ENCODE measurements at regions not wholly inside any gene's neighbourhood (a gene's known extent, or its start where the extent isn't known, plus 50 kb on each side); places are given as distances from the start of the nearest gene placed in this dataset.
A peak's percentile ranks its signal among the peaks of the same experiment; 100 is the strongest.

DNA sequence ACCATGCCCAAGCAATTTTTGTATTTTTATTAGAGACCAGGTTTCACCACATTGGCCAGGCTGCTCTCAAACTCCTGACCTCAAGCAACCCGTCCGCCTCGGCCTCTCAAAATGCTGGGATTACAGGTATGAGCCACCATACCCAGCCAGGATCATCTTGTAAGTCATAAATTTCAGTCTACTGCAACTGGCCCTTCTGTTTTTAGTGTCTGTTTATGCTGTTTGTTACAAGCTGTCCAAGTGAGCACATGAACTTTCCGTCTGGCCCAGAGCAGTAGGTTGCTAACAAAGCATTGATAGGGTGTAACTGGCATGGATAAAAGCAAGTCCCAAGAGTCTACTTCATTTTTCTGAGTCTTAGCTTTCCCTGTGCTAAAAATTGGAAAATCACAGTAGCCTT is 164.4 kb upstream of the NT5C1B start:
- no peak for DNase-seq

DNA sequence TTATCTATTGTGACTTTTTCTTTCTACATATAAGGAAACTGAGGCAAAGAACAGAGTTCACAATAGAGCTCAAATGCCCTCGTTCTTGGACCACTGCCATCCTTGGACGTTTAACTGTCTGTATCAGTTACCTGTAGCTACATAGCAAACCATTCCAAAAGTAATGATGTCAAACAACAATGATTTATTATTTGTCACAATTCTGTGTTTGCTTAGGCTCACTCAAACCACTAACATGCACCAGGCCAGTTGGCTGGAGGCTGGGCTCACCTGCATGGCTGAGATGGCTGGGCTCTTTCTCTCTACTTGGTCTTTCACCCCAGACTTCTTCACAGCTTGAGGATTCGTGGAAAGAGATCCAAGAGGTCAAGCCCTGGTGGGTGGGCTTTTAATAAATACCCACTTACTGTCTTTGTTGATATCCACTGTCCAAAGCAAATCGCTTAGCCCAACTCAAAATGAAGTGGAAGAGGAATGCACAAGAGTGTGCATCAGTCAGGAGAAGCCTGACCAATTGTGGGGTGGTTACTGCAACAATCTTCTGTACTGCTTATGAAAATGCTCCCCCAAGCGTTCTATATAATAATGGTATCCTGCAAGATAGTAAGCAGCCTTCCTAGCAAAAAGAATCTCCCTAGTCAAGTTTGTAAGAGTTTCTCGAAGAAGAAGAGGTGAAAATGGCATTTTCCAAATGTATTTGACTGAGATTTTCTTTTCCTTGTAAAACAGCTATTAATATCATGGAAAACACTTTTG is 163.5 kb upstream of the NT5C1B start:
- no peak for DNase-seq

DNA sequence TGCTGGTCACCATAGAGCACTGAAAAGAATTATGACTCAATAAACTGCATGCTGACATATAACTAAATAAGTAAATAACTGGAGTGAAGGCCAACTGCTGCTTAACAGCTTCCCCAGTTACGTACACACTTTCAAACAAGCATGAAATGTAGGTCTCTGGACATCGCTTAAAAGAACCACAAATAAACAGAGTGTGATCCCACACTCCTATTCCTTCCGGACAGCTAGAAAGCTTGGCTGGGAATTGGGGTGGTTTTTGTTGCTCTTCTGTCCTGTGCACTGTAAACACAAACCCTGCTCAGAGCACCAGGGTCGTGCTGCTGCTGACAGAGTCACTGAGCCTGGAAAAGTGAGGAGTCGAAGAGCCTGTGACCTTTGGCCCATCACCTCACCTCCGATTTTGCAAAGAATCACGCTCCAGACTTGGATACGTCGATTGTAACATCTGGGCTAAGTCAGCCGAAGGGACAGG is 162.7 kb upstream of the NT5C1B start:
- DNase-seq: no peak

DNA sequence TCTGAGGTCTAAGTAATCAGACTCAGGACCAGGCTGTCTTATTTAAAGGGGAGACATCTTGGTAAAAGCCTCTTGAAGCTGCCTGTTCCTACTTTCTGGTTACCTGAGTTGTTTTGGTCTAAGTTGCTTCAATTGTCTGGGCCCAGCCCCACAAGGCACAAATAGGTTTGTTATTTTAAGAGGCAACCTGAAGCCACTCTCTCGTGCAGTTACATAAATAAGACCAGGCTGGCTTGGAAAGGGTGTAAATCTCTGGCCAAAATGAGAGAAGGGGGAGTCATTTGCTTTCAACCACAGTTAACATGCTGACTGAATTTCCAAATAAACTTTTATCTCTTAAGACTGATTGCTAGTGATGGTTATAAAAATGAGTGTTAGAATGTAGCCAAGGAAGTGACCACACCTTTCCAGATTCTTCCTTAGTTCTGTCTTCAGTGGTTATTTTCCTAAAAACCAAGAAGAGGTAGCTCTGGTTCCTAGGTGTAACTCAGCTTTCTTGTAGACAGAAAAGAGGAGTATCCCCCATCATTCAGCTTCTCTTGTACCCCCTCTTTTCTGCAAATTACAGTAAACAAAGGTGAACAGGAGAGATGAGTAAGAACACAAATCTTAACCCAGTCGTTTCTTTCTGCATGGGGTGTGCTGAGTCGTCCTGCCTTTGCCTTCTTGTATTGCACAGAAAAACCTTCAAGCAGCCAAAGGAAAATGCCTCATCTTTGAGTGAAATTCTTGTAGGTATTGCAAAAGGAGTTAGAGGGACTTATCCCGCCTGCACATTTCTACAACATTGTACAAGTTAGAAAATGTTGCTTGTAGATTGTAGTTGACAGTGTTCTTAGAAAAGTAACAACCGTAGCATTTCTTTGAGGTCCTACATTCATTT is 161.5 kb upstream of the NT5C1B start:
- DNase-seq: no peak

DNA sequence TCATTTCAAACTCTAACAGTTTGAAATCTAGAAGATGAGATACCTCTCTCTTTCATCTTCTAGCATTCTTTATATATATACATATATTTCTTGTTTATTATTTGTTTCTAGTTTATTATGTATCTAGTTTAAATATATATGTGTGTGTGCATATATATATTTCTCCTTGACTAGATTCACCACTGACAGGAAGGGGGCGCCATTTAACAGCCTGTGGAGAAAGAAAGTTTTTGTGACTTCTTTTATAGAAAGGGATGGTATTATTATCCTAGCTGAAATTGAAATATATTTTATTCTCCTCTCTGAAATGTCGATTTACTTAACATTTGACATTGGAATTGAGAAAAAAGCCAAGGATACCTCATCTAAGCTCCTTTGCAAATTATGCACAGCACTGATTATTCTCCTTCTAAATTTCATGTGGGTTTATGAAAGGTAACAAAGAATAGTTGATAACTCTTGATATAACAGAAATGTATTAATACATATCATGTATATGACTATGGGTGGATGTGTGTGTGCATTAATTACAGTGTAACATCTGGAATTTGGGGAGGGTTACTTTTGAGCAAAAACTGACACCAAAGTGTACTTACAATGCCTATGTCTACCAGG is 160.7 kb upstream of the NT5C1B start:
- peak; percentile 0 for DNase-seq

DNA sequence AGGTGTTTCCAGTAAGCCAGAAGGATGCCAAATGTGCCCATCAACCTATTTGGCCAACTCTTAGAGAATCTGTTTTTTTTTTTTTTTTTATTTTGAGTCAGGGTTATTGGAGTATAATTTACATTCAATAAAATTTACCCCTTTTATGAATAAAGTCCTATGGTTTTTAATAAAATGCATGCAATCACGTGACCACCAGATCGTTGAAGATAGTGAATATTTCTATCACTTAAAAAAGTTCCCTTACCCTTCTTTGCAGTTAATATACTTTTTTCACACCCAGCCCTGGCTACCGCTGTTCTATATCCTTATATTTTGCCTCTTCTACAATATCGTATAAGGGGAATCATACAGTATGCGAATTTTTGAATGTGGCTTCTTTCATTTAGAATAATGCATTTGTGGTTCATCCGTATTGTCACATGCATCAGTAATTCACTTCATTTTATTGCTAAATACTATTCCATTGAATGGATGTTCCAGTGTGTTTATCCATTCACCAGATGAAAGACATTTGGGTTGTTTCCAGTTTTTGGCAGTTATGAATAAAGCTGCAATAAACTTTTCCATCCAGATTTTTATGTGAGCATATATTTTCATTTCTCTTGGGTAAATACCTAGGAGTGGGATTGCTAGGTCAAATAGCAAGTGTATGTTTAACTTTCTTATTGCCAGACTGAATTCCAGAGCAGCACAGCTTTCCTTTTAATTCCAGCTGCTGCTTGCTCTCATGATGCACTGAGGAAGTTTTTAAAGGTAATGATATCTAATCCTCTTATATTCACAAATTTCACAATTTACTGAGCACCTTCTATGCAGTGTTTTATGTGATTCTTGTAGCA is 156.3 kb upstream of the NT5C1B start:
- no peak for DNase-seq

DNA sequence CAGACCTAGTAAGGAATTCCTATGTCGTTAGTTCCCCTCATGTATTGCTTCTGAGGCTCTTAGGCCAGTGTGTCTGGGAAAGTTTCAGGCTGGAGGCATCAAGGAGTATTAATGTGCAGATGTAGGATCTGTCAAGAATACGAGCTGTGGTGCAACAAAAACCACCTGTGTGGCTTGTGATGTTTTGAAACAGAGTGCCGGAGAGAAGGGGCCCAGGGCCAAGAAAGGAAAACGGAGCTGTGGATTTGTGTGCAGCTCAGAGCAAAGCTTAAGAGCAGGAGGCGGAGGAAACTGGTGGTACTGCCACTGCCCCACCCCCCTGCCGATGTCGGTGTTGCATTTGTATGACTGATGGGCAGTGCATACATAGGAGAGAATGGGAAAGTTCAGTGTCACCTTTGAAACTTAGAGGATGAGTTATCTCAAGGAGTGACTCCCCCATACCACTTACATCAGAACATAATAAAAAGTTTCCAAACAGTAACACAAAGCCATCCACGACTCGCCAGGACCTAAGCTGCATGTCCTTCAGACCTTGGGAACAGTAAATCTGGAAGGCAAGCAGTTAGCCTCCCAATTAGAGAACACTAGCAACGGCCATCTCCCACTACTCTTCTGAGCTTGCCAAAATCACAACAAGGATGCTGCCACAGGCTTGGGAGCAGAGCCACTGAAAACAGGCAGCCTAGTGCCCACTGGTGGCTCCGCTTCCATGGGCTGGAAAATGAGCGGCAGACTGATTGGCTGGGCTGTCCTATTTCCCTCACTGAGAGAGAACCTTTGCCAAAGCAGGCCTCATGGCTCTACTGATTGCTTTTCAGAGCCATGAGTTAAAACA is 152.7 kb upstream of the NT5C1B start:
- no peak for DNase-seq

DNA sequence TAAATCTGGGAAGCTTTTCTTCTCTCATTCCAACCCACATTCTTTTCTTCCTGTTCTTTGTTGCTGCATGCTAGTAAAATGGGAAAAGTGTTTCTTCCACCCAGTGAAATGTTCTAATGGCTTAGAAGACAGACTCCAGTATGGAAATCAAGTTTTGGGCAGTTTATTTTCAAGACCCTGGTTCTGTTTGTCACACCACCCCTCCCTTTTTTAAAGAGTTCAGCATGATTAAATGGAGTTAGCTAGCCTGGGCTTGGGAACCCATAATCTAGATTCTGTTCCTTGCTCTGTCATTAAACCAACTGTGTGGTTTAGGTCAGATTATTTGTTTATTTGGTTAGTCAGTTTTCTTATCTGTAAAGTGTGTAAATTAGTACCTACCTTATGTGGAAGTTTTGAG is 151.8 kb upstream of the NT5C1B start:
- DNase-seq: no peak

DNA sequence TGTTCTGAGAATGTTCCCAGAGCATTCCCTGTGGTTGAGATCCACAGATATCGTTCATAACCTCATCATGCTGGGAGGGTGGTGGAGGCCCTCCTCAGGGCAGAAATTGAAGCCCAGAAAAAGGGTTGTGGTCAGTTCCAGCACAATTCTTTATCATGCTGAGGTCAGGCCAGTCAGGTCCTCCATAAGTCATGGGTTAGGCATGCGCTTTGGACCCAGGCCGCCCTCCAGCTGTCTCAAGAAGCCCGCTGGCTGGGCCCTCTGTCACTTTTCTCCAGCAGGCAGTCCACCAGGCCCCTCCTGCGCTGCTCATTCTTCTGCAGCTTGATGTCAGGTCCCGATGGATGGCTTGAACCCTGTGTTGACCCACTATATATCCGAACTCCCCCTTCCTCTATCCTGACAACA is 151.1 kb upstream of the NT5C1B start:
- DNase-seq: no peak

DNA sequence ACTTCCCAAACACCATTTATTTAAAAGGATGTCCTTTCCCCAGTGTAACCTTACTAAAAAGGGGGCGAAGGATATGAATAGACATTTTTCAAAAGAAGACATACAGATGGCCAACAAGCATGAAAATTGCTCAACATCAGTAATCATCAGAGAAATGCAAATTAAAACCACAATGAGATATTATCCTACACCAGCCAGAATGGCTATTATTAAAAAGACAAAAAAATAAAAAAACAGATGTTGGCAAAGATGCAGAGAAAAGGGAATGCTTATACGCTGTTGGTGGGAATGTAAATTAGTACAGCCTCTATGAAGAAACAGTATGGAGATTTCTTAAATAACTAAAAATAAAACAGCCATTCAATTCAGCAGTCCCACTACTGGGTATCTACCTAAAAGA is 142.3 kb upstream of the NT5C1B start:
- DNase-seq: no peak

DNA sequence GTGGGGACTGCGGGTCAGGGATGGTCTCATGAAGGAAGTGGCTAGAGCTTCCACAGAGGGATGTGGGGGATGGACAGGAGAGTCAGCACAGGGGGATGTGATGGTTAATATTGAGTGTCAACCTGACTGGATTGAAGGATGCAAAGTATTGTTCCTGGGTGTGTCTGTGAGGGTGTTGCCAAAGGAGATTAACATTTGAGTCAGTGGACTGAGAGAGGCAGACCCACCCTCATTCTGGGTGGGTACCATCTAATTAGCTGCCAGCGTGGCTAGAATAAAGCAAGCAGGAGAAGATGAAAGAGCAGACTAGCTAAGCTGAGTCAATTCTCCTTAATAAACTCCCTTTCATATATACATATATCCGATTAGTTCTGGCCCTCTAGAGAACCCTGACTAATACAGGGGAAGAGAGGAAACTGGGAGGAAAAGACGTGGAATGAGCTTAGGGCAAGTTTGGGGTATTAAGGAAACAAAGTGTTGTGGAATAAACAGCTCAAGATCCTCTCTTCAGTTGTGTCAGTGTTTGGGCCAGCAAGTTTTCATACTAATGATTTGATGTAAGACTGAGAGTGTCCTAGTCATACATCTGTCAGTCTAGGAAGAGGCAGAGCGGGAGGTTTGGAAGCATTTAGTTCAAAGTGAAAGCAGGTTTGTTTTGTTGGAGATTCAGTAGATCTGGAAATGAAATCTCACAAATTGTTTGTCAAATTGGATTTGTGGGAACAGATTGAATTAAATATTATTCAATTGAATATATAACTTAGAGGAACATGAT is 135.2 kb upstream of the NT5C1B start:
- DNase-seq: no peak

DNA sequence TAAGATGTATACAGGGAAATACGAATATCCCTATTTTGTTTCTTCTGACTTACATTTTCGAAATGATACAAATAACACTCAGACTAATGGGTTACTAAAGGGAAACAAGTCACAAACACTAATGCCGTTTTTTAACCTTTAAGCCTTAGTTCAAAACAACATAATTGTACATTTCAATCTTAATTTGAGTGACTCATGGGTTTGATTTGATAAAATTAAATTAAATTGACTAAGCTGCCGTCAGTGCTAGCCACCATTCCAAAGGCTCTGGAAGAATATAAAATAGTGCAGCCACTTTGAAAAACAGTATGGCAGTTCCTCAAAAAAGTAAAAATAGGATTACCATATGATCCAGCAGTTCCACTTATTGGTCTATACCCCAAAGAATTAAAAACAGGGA is 133.8 kb upstream of the NT5C1B start:
- no peak for DNase-seq

DNA sequence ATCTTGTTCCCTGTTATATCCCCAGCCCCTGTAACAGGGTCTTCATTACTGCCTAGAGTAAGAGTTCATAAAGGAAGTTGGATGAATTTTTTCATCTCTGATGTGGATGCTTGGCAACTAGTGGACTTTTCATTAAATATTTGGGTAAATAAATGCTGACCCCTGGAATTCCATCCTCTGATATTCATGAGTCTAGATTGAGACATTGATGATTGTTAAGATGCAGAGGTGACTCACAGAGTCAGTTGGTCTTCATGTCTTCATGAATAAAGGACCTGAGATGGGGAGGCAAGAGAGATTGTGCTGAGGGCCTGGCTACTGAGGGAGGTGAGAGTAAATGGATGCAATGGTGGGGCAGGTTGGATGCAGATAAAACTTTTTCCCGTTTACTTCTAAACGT is 132.7 kb upstream of the NT5C1B start:
- no peak for DNase-seq

DNA sequence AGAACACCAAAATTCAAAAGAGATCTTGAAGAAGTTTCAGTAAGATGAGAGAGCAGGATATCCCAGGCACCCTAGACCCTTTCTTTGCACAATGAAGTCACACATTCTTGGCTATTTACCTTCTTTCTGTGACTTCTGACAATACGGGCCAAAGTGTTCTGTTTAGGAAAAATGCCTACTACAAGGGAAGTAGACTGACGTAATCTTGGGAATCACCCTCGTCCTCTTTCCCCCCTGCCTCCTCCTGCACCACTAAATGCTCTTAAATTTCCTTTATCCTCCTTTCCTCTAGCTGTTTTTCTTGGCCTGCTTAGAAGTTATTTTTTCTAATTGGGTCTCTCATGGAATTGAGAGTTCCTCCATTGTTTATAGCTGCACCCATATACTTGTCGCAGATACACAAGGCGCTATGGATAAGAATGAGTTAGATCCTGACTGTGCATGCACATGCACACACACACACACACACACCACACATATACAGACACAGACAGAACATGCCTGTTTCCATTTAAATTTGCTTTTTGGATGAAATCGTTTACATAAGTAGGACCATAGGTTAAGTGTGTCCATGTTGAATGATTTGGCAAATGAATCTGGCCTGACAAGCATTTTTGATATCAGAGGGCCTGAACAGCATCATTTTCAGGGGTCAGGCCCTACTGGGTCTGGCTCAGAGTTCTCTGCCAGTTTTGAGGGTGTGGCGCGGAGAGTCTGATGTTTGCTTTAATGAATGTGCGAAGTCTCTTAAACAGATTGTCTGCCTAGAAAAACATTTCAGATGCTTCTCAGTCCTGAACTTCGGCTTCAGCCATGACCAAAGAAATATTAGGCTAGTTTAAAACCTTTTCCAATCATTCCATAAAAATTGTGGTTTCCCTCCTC is 131.9 kb upstream of the NT5C1B start:
- no peak for DNase-seq

DNA sequence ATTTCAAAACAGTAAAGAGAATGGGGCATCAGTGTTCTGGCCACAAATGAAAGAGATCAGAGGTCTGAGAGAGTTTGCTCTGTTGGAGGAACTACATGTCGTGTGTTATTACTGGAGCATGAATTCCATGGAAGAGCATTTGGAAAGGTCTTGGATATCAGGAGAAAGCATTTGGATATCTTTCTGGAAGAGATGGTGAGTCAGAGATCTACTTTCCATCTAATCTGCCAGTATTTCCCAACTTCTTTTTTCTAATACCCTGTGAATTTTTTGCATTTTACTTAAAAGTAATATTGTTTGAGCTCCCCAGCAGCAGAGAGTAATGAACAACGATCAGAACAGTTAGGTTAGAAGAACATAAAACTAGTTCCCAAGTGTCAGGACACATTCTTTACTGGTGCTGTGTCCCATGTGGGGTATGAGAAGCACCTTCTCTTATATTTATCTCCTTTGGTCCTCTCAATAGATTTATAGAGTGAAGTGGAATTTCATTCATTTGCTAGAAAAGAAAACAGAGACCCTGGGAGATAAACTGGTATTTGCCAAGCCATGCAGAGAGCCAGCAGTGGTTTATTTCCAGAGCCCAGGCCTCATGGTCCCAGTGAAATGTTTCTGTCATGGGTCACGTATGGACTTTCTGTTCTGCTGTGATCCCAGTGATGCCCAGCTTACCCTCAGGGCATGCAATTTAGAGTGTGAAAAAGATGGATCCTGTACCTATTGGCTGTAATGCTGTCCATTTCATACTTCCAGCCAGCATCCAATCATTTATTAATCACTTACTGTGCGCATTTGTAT is 130.8 kb upstream of the NT5C1B start:
- no peak for DNase-seq

DNA sequence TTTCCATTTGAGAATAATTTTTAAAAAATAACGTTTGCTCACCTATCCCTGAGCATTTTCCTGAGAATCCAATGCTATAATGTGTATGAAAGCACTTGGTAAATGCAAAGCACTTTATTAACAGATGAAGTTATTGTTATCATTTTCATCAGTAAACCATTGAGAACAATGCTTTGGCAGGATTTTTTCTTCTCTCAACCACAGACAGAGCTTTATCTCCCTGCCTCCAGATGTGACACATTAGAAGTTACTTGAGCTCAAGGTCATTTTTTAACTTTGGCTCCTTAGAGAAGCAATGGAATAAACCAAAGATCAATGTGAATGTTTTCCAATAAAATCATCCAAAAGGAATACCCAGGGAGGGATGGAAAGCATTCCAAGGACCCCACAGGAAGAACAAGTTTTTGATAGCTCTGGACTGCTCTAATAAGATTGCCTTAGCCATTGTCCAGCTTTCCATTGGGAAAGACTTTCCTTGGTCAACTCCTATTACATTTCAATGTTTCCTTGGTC is 118.9 kb upstream of the NT5C1B start:
- DNase-seq: no peak

DNA sequence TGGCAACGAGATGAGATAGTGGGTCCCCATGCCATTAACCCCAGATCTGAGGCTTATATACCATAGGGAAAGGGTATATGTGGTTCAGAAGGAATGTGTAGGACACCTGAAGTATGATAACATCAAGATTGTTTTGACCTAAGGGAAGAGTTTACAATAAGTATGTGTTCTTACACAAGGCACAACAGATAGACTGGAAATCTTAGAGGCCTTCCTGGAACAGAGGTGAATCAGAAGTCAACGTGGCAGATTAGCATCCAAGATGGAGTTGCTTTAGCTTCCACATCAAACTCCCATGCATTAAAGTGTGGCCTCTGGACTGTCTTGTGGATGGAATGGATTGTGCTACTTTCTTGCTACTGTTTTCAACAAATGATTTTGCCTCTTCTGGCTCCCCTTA is 116.6 kb upstream of the NT5C1B start:
- no peak for DNase-seq

DNA sequence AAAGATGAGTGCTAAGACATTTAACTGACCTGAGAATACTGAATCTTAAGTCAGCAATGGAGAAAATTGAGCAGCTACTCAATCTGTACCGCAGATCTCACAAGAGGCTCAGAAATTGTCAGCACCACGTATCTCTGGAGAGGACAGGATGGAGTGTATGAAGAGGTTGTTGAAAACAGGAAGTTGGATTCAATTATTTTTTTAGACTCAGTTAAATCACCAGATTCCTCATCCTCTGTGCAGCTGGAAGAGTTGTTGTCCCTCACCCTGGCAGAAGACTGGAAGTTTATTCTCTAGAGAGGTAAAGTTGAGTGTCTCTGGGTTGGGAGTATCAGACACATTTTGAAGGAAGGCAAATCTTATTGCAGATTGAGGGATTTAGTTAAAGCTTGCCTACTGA is 114.9 kb upstream of the NT5C1B start:
- no peak for DNase-seq

DNA sequence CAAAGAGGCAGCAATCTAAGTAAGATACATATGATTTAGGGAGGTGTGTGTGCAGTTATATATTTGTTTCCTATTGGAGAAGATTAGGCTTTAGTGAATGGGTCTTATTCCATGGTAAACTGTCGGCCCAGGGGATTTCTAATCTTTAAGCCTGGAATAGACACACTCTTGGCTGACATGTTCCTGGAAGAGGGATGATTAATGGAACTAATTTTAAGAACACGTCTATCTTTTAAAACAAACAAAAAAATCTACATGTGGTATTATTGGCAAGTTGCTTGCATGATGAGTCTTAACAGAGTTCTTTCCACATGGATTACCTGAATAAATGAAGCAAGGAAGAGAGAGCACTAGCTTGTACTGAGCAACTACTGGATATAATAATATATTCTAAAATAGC is 114.2 kb upstream of the NT5C1B start:
- no peak for DNase-seq
